SJSA1 (cell line): ENCODE measurements at regions not wholly inside any gene's neighbourhood (a gene's known extent, or its start where the extent isn't known, plus 50 kb on each side); places are given as distances from the start of the nearest gene placed in this dataset.

Source experiments
- DNase-seq, 2 experiments: peaks; one replicate each; pipeline ENCODE4 v3.0.0-alpha.2; 2015 to 2020; ENCODE audit warnings: low spot score in 2 of 2, low read depth in 1 of 2
- H3K27ac ChIP-seq: fragments of 250-450 bp; sonication (Bioruptor Pico); 2 replicates; pipeline ENCODE4 v1.5.1; 2020; ENCODE audit warnings: mild to moderate bottlenecking, moderate library complexity
- H3K27me3 ChIP-seq: fragments of 250-450 bp; sonication (Bioruptor Pico); replicated peaks from 2 replicates; pipeline ENCODE4 v1.5.1; 2020; ENCODE audit warnings: mild to moderate bottlenecking, moderate library complexity
- H3K36me3 ChIP-seq: fragments of 250-450 bp; sonication (Bioruptor Pico); 2 replicates; pipeline ENCODE4 v1.5.1; 2020; ENCODE audit warnings: mild to moderate bottlenecking
- H3K4me1 ChIP-seq: fragments of 250-450 bp; sonication (Bioruptor Pico); replicated peaks from 2 replicates; pipeline ENCODE4 v1.6.1; 2021; ENCODE audit warnings: mild to moderate bottlenecking
- H3K4me3 ChIP-seq: fragments of 250-450 bp; sonication (Bioruptor Pico); 2 replicates; pipeline ENCODE4 v1.5.1; 2020; ENCODE audit warnings: mild to moderate bottlenecking
- H3K9me3 ChIP-seq: fragments of 250-450 bp; sonication (Bioruptor Pico); replicated peaks from 2 replicates; pipeline ENCODE4 v1.5.1; 2020; ENCODE audit warnings: mild to moderate bottlenecking

DNA sequence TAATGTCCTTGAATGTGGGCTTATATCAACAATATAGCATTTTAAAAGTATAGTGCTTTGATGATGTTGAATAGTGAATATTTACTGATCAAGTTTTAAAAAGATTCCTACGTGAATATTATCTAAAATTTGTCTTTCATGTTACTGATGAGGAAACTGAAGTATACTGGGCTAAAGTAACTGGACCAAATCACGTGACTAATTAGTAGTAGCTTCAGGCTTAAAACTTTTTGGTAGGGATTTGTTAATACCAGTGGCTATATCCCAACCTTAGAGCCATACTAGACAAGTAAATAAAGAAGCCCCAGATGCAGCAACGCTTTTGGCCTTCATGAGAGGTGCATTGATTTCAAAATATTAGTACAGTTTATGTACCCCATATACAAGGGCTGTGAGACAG, 152.1 kb upstream of the EDIL3 start:
- no peaks in the 10 kb centered on the region for H3K9me3 ChIP-seq
- no peaks in the 10 kb centered on the region for H3K4me1 ChIP-seq
- H3K4me3 ChIP-seq: no peak overlapping the region
- H3K27me3 ChIP-seq: no peaks in the 10 kb centered on the region
- DNase-seq: no peak
- H3K27ac ChIP-seq: no peak overlapping the region
- H3K36me3 ChIP-seq: no peaks in the 10 kb centered on the region

DNA sequence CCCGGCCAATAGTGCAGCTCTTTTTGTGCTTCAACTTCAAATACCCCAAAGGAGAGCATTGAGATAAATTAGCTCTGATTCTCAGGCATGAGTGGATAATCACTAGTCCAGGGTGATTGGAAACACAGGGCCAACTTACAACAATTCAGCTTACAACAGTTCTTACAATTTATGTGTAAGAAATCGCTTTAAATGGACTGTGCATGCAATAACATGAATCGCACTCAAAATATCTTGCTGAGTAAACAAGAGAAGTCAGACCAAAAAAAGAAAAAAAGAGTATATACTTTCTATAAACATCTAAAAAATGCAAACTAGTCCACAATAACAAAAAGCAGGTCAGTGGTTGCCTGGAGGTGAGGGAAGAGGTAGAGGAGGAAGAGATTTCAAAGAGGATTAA, 150.6 kb upstream of the EDIL3 start:
- Histone ChIP-seq H3K27ac (no peak overlapping the region), H3K4me3 (no peak overlapping the region), H3K4me1 (no peaks in the 10 kb centered on the region), H3K9me3 (no peaks in the 10 kb centered on the region), H3K36me3 (no peaks in the 10 kb centered on the region), H3K27me3 (no peaks in the 10 kb centered on the region)
- no peak for DNase-seq

DNA sequence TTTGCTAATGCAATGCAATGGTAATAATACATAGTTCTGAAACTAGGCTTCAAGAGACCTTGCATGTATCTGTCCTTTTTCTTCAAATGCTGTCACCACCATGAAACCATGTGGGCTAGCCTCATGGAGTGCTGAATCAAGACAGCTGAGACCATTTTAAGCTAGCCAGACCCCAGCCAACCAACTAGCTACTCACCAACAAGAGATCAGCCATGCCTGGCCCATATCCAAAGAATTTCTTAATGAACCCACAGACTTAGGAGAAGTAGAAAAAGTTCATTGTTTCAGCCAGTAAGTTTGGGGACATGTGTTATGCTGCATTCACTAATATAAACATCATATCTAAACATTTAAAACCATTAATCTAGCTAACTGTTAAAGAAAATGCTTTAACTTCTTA, 139.8 kb upstream of the EDIL3 start:
- Histone ChIP-seq H3K4me3 (no peak overlapping the region), H3K27me3 (no peaks in the 10 kb centered on the region), H3K27ac (no peak overlapping the region), H3K4me1 (no peaks in the 10 kb centered on the region), H3K36me3 (no peaks in the 10 kb centered on the region), H3K9me3 (no peaks in the 10 kb centered on the region)
- DNase-seq: no peak

DNA sequence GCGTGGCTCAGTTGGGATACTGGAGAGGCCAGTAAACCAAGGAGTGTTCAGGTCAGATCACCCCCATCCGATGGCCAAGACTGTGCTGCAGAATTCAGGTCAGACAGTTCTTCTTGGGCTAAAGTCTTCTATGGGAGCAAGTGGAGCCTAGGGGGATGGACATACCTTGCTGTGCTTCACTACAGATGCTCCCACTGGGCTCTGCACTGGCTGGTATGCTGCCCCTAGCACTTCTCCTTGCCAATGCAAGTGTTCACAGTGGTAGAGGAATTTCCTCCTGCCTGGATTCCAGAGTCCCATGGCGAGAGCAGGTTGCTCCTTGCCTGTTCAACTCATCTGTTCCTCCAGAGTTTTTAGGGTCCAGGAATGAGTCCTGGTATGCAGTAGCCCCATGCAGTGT, 134.2 kb upstream of the EDIL3 start:
- Histone ChIP-seq H3K4me1 (no peaks in the 10 kb centered on the region), H3K4me3 (no peak overlapping the region), H3K27ac (no peak overlapping the region), H3K36me3 (no peaks in the 10 kb centered on the region), H3K27me3 (no peaks in the 10 kb centered on the region), H3K9me3 (no peaks in the 10 kb centered on the region)
- no peak for DNase-seq

DNA sequence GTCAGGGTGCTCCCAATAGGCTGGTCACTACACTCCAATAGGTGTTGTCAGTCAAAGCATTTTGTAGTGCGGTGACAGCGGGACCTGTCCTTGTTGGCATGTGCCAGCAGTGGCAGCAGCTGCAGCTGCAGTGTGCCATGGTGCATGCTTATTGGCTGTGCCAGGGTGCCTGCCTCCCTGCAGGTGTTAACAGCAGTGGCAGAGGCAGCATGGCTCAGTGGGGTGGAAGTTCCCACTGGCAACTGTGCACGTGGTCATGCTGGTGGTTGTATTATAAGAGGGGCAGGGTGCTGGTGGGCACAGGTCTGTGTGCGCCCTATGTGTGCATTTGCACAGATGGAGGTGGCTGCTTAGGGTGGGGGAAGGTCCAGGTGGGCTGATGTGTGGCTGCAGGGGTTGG, 133.7 kb upstream of the EDIL3 start:
- Histone ChIP-seq H3K27ac (no peak overlapping the region), H3K27me3 (no peaks in the 10 kb centered on the region), H3K36me3 (no peaks in the 10 kb centered on the region), H3K9me3 (no peaks in the 10 kb centered on the region), H3K4me3 (no peak overlapping the region), H3K4me1 (no peaks in the 10 kb centered on the region)
- DNase-seq: no peak

DNA sequence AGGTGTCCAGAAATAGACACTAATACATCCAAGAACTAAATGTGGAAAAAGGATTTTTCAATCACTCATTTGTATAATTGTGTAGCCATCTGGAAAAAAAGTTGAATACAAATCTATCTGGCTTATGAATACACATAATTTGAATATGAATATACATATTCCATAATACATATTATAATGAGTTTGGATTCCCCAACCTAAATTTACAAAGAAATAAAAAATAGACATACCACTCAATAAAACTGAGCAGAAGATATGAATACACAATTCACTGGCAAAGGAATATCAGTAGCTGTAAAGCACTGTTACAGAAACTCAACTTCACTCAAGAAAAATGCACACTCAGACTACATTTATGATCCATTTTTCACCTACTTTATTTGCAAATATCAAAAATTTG, 121.9 kb upstream of the EDIL3 start:
- Histone ChIP-seq H3K4me3 (no peak overlapping the region), H3K4me1 (no peaks in the 10 kb centered on the region), H3K36me3 (no peaks in the 10 kb centered on the region), H3K27me3 (no peaks in the 10 kb centered on the region), H3K9me3 (no peaks in the 10 kb centered on the region), H3K27ac (no peak overlapping the region)
- no peak for DNase-seq

DNA sequence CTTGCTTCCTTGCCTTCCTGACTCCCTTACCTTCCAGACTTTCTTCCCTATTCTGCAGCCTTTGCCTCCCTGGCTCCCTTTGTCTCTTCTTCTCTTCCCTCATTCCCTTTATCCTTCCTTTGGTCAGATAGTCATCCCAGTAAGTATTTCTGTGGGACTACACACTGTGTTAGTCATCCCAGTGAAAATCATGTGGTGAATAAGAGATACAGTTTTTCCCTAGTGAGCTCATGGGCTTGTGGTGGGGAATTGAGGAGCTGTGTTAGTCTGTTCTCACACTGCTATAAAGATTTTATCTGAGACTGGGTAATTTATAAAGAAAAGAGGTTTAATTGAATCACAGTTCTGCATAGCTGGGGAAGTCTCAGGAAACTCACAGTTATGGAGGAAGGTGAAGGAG, 109.8 kb upstream of the EDIL3 start:
- Histone ChIP-seq H3K9me3 (no peaks in the 10 kb centered on the region), H3K27ac (peak overlapping the region; percentile 48), H3K27me3 (no peaks in the 10 kb centered on the region), H3K36me3 (no peaks in the 10 kb centered on the region), H3K4me3 (no peak overlapping the region), H3K4me1 (peaks cover 3% of the 10 kb centered on the region; the same call in 1 of the 2 replicates)
- peak; percentile 47 to 79 for DNase-seq

DNA sequence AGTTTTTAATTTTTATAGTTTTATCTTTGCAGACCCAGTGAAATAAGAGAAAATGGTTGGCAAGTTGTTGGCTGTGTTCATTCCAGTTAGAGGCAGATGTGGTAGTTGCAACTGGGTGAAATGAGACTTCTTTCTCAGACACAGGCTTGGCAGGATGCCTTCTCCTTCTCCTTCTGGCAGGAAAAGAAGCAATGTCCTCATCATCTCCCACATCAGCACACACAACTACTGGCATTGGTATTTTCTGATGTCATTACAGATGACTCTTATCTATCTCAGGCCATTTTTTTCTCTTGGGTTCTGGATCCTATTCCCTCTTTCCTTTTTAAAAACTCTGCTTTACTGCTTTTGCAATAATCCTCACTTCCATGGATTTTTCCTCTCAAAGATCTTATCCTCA, 103.3 kb upstream of the EDIL3 start:
- Histone ChIP-seq H3K27ac (no peak overlapping the region), H3K4me1 (no peaks in the 10 kb centered on the region), H3K27me3 (no peaks in the 10 kb centered on the region), H3K9me3 (no peaks in the 10 kb centered on the region), H3K36me3 (no peaks in the 10 kb centered on the region), H3K4me3 (no peak overlapping the region)
- DNase-seq: no peak

DNA sequence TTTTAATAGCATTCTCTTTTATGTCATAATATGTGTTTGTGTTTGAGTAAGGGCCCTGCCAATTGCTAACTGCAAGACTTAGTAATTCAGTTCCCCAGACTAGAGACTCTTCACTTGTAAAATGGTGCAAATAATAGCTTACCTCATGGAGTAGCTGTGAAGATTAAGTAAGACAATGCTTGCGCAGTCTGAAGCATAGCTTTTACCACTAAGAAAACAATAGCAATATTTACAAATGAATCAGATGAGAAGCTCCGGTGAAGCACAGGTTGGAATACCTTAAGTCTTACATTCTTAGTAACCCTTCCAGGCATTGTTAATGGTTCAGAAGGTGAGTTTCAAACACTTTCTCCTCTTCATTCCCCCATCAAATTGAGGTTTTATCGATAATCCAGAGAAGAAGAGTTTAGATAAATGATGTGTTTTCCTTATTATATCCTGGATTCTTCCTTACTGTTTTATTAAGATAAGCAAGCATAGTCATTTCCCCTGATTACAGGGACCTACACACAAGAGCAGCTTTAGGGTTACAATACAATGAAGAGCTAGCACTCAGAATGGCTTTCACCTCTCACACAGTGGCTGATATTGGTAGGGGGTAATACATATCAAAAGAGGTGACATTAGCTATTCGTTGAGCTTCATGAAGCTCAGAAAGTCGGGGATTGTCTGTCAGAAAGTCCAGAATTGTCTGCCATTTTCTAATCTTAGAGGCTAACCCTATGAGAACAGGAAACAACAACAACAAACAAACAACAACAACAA, 96.4 kb upstream of the EDIL3 start:
- H3K4me1 ChIP-seq: no peaks in the 10 kb centered on the region
- H3K4me3 ChIP-seq: no peak overlapping the region
- no peaks in the 10 kb centered on the region for H3K9me3 ChIP-seq
- H3K36me3 ChIP-seq: no peaks in the 10 kb centered on the region
- H3K27ac ChIP-seq: no peak overlapping the region
- no peak for DNase-seq
- no peaks in the 10 kb centered on the region for H3K27me3 ChIP-seq

DNA sequence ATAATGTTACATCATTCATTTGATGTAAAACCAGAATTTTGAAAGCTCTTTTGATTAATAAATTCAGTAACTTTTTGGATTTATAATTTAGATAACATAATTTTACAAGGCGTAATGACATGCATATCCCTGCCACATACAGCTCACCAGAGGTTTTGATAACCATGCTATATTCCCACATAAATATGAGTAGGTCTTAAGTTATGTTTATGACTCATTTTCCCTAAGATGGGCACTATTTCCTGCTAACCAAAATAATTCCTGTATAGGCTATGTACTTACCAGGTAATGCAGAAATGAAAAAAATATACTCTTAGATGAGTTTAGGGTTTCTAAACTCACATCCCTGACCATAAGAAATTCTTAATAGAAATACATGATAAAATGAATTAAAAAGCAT, 93.9 kb upstream of the EDIL3 start:
- no peaks in the 10 kb centered on the region for H3K36me3 ChIP-seq
- no peak for DNase-seq
- no peak overlapping the region for H3K27ac ChIP-seq

DNA sequence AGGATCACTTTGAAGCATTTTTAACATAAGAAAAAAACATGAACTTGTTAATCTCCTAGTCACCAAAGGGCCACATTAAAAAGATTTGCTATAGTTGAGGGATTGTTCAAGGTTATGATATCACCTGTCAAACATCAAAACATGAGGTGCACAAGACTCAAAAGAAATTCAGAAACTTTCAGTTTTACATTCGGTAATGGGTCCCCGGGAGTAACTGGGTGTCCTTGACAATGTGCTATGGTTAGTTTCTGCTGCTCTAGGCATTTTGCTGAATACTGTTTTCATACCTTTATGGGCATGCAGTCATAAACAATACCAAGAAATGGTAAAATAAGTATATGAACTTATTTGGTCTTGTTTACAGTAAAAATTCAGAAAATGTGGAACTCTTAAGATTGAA, 92.8 kb upstream of the EDIL3 start:
- Histone ChIP-seq H3K27me3 (no peaks in the 10 kb centered on the region), H3K4me3 (no peak overlapping the region), H3K27ac (no peak overlapping the region), H3K36me3 (no peaks in the 10 kb centered on the region), H3K4me1 (no peaks in the 10 kb centered on the region), H3K9me3 (no peaks in the 10 kb centered on the region)
- no peak for DNase-seq

More for the DNA sequence above, 93.9 kb upstream of the EDIL3 start:
- no peaks in the 10 kb centered on the region for H3K4me1 ChIP-seq
- no peaks in the 10 kb centered on the region for H3K27me3 ChIP-seq
- H3K9me3 ChIP-seq: no peaks in the 10 kb centered on the region
- H3K4me3 ChIP-seq: no peak overlapping the region

DNA sequence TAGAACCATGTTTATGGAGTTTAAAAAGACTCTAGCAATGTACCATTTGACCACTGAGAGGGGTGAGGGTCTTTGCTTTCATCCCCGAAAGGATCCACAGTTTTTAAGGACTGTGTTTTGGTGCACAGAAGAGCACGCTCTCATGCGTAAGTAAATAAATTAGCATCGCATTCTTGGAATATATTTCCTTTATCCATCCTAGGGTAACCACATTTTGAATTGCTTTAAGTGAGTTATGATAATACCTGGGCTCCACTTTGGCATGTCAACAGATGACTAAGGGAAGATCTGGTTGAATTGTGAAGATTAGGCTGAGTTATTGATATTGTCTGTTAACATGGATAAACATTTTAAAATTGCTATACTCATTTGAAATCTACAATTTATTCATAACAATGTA, 89.4 kb upstream of the EDIL3 start:
- Histone ChIP-seq H3K4me1 (no peaks in the 10 kb centered on the region), H3K9me3 (no peaks in the 10 kb centered on the region)
- DNase-seq: no peak

DNA sequence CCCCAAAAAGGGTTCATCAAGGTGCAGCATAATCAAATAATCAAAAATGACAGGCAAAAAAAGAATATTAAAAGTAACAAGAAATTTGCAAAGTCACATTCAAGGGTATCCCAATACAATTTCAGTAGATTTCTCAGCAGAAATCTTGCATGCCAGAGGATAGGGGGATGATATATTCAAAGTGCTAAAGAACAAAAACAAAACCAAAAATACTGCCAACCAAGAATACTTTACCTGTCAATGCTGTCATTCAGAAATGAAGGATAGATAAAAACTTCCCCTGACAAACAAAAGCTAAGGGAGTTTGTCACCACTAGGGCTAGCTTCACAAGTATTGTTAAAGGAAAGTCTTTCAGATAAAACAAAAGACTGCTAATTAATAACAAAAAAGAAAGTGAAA, 68.7 kb upstream of the EDIL3 start:
- Histone ChIP-seq H3K4me3 (no peak overlapping the region), H3K9me3 (0 out of 2 replicates have a peak, but pooled peaks cover 3% of the 10 kb centered on the region), H3K27me3 (no peaks in the 10 kb centered on the region), H3K4me1 (no peaks in the 10 kb centered on the region), H3K36me3 (no peaks in the 10 kb centered on the region), H3K27ac (no peak overlapping the region)
- DNase-seq: no peak

More for the DNA sequence above, 89.4 kb upstream of the EDIL3 start:
- Histone ChIP-seq H3K4me3 (no peak overlapping the region), H3K36me3 (no peaks in the 10 kb centered on the region), H3K27ac (no peak overlapping the region), H3K27me3 (no peaks in the 10 kb centered on the region)

DNA sequence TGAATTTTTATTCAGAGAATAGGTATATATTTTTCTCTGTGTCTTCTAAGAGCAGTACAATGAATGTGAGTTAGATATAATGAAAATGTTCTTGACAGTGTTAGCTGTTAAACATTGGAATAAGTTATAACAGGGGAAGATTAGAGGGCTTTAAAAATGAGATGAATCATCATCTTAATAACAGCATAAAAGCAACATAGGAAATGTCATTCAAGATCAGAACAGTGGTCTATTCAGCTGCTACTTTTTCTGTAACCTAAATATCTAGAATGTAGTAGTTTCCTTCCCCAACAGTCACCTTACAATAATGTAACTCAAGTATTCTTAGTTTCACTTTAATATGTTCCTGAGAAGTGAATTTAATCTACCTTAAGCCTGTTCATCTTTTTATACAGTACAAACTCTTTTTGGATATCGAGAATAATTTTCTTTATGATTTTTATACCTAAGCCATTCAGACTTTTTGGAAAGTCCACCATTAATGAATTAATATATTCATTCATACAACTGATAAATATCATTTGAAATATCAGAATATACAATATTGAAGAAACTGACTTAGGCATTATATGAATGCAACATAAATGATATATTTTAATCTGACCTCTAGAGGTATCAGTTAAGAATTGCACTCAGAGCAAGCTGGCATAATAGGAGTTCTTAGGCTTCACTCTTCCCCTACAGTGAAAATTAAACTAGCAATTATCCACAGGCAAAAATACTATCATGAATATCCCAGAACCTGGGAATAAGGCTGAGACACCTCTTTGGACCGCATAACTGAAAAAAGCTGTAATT, 66.1 kb upstream of the EDIL3 start:
- Histone ChIP-seq H3K27me3 (no peaks in the 10 kb centered on the region), H3K4me3 (no peak overlapping the region), H3K9me3 (0 out of 2 replicates have a peak, but pooled peaks cover 3% of the 10 kb centered on the region), H3K36me3 (no peaks in the 10 kb centered on the region), H3K4me1 (no peaks in the 10 kb centered on the region), H3K27ac (no peak overlapping the region)
- no peak for DNase-seq
